Uterus (tissue), 2 donors: ENCODE measurements at regions not wholly inside any gene's neighbourhood (a gene's known extent, or its start where the extent isn't known, plus 50 kb on each side); places are given as distances from the start of the nearest gene placed in this dataset.

Experiments
- CTCF ChIP-seq, 4 experiments: fragments of 200-600 bp in 2 of 4; fragments of 450-650 bp in 2 of 4; sonication (generic) in 2 of 4; IDR thresholded peaks; one replicate each; pipeline ENCODE4 v1.5.1; 2016 to 2019; ENCODE audit warnings: antibody characterized with exemption in 4 of 4, mild to moderate bottlenecking in 2 of 4, moderate library complexity in 1 of 4
- POLR2A ChIP-seq, 2 donors: fragments of 450-650 bp; IDR thresholded peaks; one replicate each; pipeline ENCODE4 v1.6.1; 2016; ENCODE audit warnings: antibody characterized with exemption in 2 of 2, mild to moderate bottlenecking in 1 of 2, moderate library complexity in 1 of 2

- TF ChIP-seq POLR2A (IDR thresholded peaks at IDR 0.05) (no peak), CTCF (IDR thresholded peaks at IDR 0.05) (no peak)
Measured at GRCh38 chr22:27687984-27688545, 113.5 kb downstream of the MN1 start.
